WTC11 (cell line): ENCODE measurements at regions not wholly inside any gene's neighbourhood (a gene's known extent, or its start where the extent isn't known, plus 50 kb on each side); places are given as distances from the start of the nearest gene placed in this dataset.
A peak's percentile ranks its signal among the peaks of the same experiment; 100 is the strongest.

Source experiments
- FOXK1 ChIP-seq: sonication (generic); formaldehyde crosslinking; IDR thresholded peaks from 2 replicates; pipeline ENCODE4 v1.8.0; 2022; ENCODE audit warnings: mild to moderate bottlenecking, moderate library complexity, missing genetic modification reagents
- JAZF1 ChIP-seq: fragments of 250-450 bp; sonication (Bioruptor Pico); IDR thresholded peaks from 2 replicates; pipeline ENCODE4 v1.9.0; 2021; ENCODE audit warnings: moderate library complexity, mild to moderate bottlenecking, inconsistent platforms
- JUN ChIP-seq: sonication (generic); formaldehyde crosslinking; IDR thresholded peaks from 2 replicates; pipeline ENCODE4 v1.8.0; 2023; ENCODE audit warnings: mild to moderate bottlenecking, missing genetic modification reagents
- NFYB ChIP-seq: sonication (generic); formaldehyde crosslinking; conservative IDR thresholded peaks from 2 replicates; pipeline ENCODE4 v1.8.0; 2022; ENCODE audit warnings: low read depth, missing genetic modification reagents
- PRRX2 ChIP-seq: fragments of 250-450 bp; sonication (Bioruptor Pico); IDR thresholded peaks from 2 replicates; pipeline ENCODE4 v1.8.0; 2021; ENCODE audit warnings: mild to moderate bottlenecking
- SOX15 ChIP-seq: fragments of 250-450 bp; sonication (Bioruptor Pico); IDR thresholded peaks from 2 replicates; pipeline ENCODE4 v1.9.0; 2021; ENCODE audit warnings: mild to moderate bottlenecking
- ZBTB21 ChIP-seq: sonication (generic); formaldehyde crosslinking; IDR thresholded peaks from 2 replicates; pipeline ENCODE4 v1.8.1; 2023; ENCODE audit warnings: mild to moderate bottlenecking, missing genetic modification reagents, borderline replicate concordance
- ZNF121 ChIP-seq: sonication (generic); formaldehyde crosslinking; IDR thresholded peaks from 2 replicates; pipeline ENCODE4 v1.8.0; 2023; ENCODE audit warnings: missing genetic modification reagents
- ZNF219 ChIP-seq: sonication (generic); formaldehyde crosslinking; IDR thresholded peaks from 2 replicates; pipeline ENCODE4 v1.8.0; 2023; ENCODE audit warnings: missing genetic modification reagents, mild to moderate bottlenecking, borderline replicate concordance
- ZNF317 ChIP-seq: sonication (generic); formaldehyde crosslinking; IDR thresholded peaks from 2 replicates; pipeline ENCODE4 v1.8.1; 2023; ENCODE audit warnings: low read depth, mild to moderate bottlenecking, moderate library complexity, missing genetic modification reagents, borderline replicate concordance
- ZNF416 ChIP-seq: fragments of 250-450 bp; sonication (Bioruptor Pico); IDR thresholded peaks from 2 replicates; pipeline ENCODE4 v1.9.0; 2021; ENCODE audit warnings: mild to moderate bottlenecking, inconsistent platforms
- TF ChIP-seq, protein P1 (sequence below): sonication (generic); formaldehyde crosslinking; conservative IDR thresholded peaks from 2 replicates; pipeline ENCODE4 v1.8.1; 2023; ENCODE audit warnings: mild to moderate bottlenecking, low read depth, missing genetic modification reagents, moderate library complexity
- TF ChIP-seq, protein P2 (sequence below): fragments of 250-450 bp; sonication (Bioruptor Pico); IDR thresholded peaks from 2 replicates; pipeline ENCODE4 v1.9.0; 2021; ENCODE audit warnings: mild to moderate bottlenecking, borderline replicate concordance
- TF ChIP-seq, protein P3 (sequence below): sonication (generic); formaldehyde crosslinking; IDR thresholded peaks from 2 replicates; pipeline ENCODE4 v1.8.0; 2022; ENCODE audit warnings: missing genetic modification reagents
- TF ChIP-seq, protein P4 (sequence below): sonication (generic); formaldehyde crosslinking; IDR thresholded peaks from 2 replicates; pipeline ENCODE4 v1.8.1; 2023; ENCODE audit warnings: mild to moderate bottlenecking, missing genetic modification reagents, borderline replicate concordance
- TF ChIP-seq, protein P5 (sequence below): sonication (generic); formaldehyde crosslinking; IDR thresholded peaks from 2 replicates; pipeline ENCODE4 v1.8.1; 2023; ENCODE audit warnings: mild to moderate bottlenecking, moderate library complexity, missing genetic modification reagents
- TF ChIP-seq, protein P6 (sequence below): sonication (generic); formaldehyde crosslinking; IDR thresholded peaks from 2 replicates; pipeline ENCODE4 v1.8.0; 2023; ENCODE audit warnings: missing genetic modification reagents, mild to moderate bottlenecking, borderline replicate concordance

DNA sequence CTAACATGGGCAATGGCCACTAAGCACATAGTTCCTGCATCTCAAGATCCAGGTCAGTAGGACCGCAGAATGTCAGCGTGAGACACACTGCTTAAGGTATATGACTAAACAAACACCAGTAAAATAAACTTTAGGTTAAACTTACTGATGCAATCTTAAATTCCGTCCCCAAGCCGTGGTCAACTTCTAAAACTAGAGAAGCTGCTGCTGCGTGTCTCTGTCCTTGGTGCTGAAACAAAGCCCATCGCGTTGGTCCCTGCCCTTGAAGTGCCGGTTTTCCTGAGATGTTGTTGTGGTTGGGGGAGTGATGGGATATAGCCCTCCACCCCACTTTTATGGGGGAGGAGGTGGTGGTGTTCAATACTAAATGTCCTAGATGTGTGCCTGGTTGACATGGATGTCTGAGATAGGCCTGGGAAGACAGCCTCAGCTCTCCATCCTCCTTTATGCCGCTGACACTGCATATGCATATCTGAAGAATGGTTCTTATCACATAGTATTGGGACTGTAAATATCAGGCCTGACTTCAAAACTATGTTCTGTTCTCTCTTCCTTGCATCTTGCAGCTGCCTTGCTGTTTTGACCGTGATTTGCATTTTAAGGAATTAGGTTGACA lies 72.0 kb upstream of the KCNA3 start (continued):
- TF ChIP-seq ZNF121 (CRISPR knock-in tag) (no peak), PRRX2 (CRISPR knock-in tag) (no peak), JUN (CRISPR knock-in tag) (0 out of 2 replicates have a peak, but pooled peaks have one; percentile 58), SOX15 (CRISPR knock-in tag) (no peak), JAZF1 (CRISPR knock-in tag) (no peak), NFYB (0 out of 2 replicates have a peak, but pooled peaks have one; percentile 19), FOXK1 (CRISPR knock-in tag) (peak; percentile 61; the same call in 1 of the 2 replicates), ZBTB21 (no peak), ZNF317 (CRISPR knock-in tag) (0 out of 2 replicates have a peak, but pooled peaks have one; percentile 30), ZNF219 (CRISPR knock-in tag) (peak; percentile 68; the same call in 1 of the 2 replicates), ZNF416 (CRISPR knock-in tag) (no peak)
- TF ChIP-seq, protein P1, sequence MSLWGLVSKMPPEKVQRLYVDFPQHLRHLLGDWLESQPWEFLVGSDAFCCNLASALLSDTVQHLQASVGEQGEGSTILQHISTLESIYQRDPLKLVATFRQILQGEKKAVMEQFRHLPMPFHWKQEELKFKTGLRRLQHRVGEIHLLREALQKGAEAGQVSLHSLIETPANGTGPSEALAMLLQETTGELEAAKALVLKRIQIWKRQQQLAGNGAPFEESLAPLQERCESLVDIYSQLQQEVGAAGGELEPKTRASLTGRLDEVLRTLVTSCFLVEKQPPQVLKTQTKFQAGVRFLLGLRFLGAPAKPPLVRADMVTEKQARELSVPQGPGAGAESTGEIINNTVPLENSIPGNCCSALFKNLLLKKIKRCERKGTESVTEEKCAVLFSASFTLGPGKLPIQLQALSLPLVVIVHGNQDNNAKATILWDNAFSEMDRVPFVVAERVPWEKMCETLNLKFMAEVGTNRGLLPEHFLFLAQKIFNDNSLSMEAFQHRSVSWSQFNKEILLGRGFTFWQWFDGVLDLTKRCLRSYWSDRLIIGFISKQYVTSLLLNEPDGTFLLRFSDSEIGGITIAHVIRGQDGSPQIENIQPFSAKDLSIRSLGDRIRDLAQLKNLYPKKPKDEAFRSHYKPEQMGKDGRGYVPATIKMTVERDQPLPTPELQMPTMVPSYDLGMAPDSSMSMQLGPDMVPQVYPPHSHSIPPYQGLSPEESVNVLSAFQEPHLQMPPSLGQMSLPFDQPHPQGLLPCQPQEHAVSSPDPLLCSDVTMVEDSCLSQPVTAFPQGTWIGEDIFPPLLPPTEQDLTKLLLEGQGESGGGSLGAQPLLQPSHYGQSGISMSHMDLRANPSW (CRISPR knock-in tag), result no peak
- TF ChIP-seq, protein P2, sequence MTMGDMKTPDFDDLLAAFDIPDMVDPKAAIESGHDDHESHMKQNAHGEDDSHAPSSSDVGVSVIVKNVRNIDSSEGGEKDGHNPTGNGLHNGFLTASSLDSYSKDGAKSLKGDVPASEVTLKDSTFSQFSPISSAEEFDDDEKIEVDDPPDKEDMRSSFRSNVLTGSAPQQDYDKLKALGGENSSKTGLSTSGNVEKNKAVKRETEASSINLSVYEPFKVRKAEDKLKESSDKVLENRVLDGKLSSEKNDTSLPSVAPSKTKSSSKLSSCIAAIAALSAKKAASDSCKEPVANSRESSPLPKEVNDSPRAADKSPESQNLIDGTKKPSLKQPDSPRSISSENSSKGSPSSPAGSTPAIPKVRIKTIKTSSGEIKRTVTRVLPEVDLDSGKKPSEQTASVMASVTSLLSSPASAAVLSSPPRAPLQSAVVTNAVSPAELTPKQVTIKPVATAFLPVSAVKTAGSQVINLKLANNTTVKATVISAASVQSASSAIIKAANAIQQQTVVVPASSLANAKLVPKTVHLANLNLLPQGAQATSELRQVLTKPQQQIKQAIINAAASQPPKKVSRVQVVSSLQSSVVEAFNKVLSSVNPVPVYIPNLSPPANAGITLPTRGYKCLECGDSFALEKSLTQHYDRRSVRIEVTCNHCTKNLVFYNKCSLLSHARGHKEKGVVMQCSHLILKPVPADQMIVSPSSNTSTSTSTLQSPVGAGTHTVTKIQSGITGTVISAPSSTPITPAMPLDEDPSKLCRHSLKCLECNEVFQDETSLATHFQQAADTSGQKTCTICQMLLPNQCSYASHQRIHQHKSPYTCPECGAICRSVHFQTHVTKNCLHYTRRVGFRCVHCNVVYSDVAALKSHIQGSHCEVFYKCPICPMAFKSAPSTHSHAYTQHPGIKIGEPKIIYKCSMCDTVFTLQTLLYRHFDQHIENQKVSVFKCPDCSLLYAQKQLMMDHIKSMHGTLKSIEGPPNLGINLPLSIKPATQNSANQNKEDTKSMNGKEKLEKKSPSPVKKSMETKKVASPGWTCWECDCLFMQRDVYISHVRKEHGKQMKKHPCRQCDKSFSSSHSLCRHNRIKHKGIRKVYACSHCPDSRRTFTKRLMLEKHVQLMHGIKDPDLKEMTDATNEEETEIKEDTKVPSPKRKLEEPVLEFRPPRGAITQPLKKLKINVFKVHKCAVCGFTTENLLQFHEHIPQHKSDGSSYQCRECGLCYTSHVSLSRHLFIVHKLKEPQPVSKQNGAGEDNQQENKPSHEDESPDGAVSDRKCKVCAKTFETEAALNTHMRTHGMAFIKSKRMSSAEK (CRISPR knock-in tag), result no peak
- TF ChIP-seq, protein P3, sequence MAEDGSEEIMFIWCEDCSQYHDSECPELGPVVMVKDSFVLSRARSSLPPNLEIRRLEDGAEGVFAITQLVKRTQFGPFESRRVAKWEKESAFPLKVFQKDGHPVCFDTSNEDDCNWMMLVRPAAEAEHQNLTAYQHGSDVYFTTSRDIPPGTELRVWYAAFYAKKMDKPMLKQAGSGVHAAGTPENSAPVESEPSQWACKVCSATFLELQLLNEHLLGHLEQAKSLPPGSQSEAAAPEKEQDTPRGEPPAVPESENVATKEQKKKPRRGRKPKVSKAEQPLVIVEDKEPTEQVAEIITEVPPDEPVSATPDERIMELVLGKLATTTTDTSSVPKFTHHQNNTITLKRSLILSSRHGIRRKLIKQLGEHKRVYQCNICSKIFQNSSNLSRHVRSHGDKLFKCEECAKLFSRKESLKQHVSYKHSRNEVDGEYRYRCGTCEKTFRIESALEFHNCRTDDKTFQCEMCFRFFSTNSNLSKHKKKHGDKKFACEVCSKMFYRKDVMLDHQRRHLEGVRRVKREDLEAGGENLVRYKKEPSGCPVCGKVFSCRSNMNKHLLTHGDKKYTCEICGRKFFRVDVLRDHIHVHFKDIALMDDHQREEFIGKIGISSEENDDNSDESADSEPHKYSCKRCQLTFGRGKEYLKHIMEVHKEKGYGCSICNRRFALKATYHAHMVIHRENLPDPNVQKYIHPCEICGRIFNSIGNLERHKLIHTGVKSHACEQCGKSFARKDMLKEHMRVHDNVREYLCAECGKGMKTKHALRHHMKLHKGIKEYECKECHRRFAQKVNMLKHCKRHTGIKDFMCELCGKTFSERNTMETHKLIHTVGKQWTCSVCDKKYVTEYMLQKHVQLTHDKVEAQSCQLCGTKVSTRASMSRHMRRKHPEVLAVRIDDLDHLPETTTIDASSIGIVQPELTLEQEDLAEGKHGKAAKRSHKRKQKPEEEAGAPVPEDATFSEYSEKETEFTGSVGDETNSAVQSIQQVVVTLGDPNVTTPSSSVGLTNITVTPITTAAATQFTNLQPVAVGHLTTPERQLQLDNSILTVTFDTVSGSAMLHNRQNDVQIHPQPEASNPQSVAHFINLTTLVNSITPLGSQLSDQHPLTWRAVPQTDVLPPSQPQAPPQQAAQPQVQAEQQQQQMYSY, result no peak
- TF ChIP-seq, protein P4, sequence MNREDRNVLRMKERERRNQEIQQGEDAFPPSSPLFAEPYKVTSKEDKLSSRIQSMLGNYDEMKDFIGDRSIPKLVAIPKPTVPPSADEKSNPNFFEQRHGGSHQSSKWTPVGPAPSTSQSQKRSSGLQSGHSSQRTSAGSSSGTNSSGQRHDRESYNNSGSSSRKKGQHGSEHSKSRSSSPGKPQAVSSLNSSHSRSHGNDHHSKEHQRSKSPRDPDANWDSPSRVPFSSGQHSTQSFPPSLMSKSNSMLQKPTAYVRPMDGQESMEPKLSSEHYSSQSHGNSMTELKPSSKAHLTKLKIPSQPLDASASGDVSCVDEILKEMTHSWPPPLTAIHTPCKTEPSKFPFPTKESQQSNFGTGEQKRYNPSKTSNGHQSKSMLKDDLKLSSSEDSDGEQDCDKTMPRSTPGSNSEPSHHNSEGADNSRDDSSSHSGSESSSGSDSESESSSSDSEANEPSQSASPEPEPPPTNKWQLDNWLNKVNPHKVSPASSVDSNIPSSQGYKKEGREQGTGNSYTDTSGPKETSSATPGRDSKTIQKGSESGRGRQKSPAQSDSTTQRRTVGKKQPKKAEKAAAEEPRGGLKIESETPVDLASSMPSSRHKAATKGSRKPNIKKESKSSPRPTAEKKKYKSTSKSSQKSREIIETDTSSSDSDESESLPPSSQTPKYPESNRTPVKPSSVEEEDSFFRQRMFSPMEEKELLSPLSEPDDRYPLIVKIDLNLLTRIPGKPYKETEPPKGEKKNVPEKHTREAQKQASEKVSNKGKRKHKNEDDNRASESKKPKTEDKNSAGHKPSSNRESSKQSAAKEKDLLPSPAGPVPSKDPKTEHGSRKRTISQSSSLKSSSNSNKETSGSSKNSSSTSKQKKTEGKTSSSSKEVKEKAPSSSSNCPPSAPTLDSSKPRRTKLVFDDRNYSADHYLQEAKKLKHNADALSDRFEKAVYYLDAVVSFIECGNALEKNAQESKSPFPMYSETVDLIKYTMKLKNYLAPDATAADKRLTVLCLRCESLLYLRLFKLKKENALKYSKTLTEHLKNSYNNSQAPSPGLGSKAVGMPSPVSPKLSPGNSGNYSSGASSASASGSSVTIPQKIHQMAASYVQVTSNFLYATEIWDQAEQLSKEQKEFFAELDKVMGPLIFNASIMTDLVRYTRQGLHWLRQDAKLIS (CRISPR knock-in tag), result no peak
- TF ChIP-seq, protein P5, sequence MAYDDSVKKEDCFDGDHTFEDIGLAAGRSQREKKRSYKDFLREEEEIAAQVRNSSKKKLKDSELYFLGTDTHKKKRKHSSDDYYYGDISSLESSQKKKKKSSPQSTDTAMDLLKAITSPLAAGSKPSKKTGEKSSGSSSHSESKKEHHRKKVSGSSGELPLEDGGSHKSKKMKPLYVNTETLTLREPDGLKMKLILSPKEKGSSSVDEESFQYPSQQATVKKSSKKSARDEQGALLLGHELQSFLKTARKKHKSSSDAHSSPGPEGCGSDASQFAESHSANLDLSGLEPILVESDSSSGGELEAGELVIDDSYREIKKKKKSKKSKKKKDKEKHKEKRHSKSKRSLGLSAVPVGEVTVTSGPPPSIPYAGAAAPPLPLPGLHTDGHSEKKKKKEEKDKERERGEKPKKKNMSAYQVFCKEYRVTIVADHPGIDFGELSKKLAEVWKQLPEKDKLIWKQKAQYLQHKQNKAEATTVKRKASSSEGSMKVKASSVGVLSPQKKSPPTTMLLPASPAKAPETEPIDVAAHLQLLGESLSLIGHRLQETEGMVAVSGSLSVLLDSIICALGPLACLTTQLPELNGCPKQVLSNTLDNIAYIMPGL (CRISPR knock-in tag), result no peak
- TF ChIP-seq, protein P6, sequence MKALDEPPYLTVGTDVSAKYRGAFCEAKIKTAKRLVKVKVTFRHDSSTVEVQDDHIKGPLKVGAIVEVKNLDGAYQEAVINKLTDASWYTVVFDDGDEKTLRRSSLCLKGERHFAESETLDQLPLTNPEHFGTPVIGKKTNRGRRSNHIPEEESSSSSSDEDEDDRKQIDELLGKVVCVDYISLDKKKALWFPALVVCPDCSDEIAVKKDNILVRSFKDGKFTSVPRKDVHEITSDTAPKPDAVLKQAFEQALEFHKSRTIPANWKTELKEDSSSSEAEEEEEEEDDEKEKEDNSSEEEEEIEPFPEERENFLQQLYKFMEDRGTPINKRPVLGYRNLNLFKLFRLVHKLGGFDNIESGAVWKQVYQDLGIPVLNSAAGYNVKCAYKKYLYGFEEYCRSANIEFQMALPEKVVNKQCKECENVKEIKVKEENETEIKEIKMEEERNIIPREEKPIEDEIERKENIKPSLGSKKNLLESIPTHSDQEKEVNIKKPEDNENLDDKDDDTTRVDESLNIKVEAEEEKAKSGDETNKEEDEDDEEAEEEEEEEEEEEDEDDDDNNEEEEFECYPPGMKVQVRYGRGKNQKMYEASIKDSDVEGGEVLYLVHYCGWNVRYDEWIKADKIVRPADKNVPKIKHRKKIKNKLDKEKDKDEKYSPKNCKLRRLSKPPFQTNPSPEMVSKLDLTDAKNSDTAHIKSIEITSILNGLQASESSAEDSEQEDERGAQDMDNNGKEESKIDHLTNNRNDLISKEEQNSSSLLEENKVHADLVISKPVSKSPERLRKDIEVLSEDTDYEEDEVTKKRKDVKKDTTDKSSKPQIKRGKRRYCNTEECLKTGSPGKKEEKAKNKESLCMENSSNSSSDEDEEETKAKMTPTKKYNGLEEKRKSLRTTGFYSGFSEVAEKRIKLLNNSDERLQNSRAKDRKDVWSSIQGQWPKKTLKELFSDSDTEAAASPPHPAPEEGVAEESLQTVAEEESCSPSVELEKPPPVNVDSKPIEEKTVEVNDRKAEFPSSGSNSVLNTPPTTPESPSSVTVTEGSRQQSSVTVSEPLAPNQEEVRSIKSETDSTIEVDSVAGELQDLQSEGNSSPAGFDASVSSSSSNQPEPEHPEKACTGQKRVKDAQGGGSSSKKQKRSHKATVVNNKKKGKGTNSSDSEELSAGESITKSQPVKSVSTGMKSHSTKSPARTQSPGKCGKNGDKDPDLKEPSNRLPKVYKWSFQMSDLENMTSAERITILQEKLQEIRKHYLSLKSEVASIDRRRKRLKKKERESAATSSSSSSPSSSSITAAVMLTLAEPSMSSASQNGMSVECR (CRISPR knock-in tag), result peak; percentile 81
